H9 (cell line): ENCODE measurements at regions not wholly inside any gene's neighbourhood (a gene's known extent, or its start where the extent isn't known, plus 50 kb on each side); places are given as distances from the start of the nearest gene placed in this dataset.

Source experiments
- DNase-seq: peaks from one replicate; pipeline ENCODE4 v3.0.0-alpha.2; 2017
- H2AFZ ChIP-seq: one replicate; pipeline ENCODE4 v1.6.1; 2013; ENCODE audit warnings: mild to moderate bottlenecking, low read length, control low read depth, moderate library complexity
- H2AK5ac ChIP-seq: 2 replicates; pipeline ENCODE4 v1.6.1; 2013; ENCODE audit warnings: low read length, control low read depth, mixed read lengths; ENCODE audit not compliant: insufficient read length
- H2BK120ac ChIP-seq: one replicate; pipeline ENCODE4 v1.6.1; 2013; ENCODE audit warnings: low read depth, mild to moderate bottlenecking, low read length, control low read depth, inconsistent platforms; ENCODE audit not compliant: poor library complexity, severe bottlenecking
- H2BK12ac ChIP-seq: 2 replicates; pipeline ENCODE4 v1.6.1; 2013; ENCODE audit warnings: low read length, control low read depth, mixed read lengths, low read depth; ENCODE audit not compliant: insufficient read length
- H2BK15ac ChIP-seq: 2 replicates; pipeline ENCODE4 v1.6.1; 2013; ENCODE audit warnings: low read depth, low read length, control low read depth
- H2BK20ac ChIP-seq: one replicate; pipeline ENCODE4 v1.6.1; 2013; ENCODE audit warnings: low read depth, mild to moderate bottlenecking, low read length, control low read depth, inconsistent platforms; ENCODE audit not compliant: poor library complexity, severe bottlenecking
- H2BK5ac ChIP-seq: 2 replicates; pipeline ENCODE4 v1.6.1; 2013; ENCODE audit warnings: low read length, control low read depth, mixed read lengths; ENCODE audit not compliant: insufficient read length
- H3K14ac ChIP-seq: 2 replicates; pipeline ENCODE4 v1.6.1; 2013; ENCODE audit warnings: low read length, control low read depth; ENCODE audit not compliant: insufficient read depth
- H3K18ac ChIP-seq: 2 replicates; pipeline ENCODE4 v1.6.1; 2013; ENCODE audit warnings: low read depth, mild to moderate bottlenecking, mixed read lengths, low read length, control low read depth; ENCODE audit not compliant: insufficient read length
- H3K23ac ChIP-seq: 2 replicates; pipeline ENCODE4 v1.6.1; 2013; ENCODE audit warnings: low read length, control low read depth, mixed read lengths, low read depth; ENCODE audit not compliant: insufficient read length
- H3K23me2 ChIP-seq: 2 replicates; pipeline ENCODE4 v1.6.1; 2013; ENCODE audit warnings: low read depth, mild to moderate bottlenecking, mixed read lengths, low read length, control low read depth; ENCODE audit not compliant: insufficient read length, poor library complexity, severe bottlenecking
- H3K27ac ChIP-seq: 2 replicates; pipeline ENCODE4 v1.5.1; 2013; ENCODE audit warnings: low read length, control low read depth, mixed read lengths, low read depth; ENCODE audit not compliant: insufficient read length
- H3K27me3 ChIP-seq: 2 replicates; pipeline ENCODE4 v1.6.1; 2013; ENCODE audit warnings: low read length, control low read depth, inconsistent platforms; ENCODE audit not compliant: insufficient read depth
- H3K4ac ChIP-seq: 2 replicates; pipeline ENCODE4 v1.6.1; 2013; ENCODE audit warnings: low read depth, mild to moderate bottlenecking, control low read depth, inconsistent platforms, low read length, moderate library complexity
- H3K4me1 ChIP-seq: 2 replicates; pipeline ENCODE4 v1.6.1; 2013; ENCODE audit warnings: low read length, control low read depth, inconsistent platforms; ENCODE audit not compliant: insufficient read depth
- H3K4me2 ChIP-seq: 2 replicates; pipeline ENCODE4 v1.6.1; 2013; ENCODE audit warnings: low read length, control low read depth, mixed read lengths; ENCODE audit not compliant: insufficient read length, insufficient read depth
- H3K56ac ChIP-seq: 2 replicates; pipeline ENCODE4 v1.6.1; 2013; ENCODE audit warnings: low read depth, mild to moderate bottlenecking, mixed read lengths, low read length, control low read depth; ENCODE audit not compliant: insufficient read length
- H3K79me1 ChIP-seq: 2 replicates; pipeline ENCODE4 v1.6.1; 2013; ENCODE audit warnings: low read depth, mild to moderate bottlenecking, moderate library complexity, low read length, control low read depth, inconsistent platforms; ENCODE audit not compliant: insufficient read depth, poor library complexity, severe bottlenecking
- H3K79me2 ChIP-seq: 2 replicates; pipeline ENCODE4 v1.6.1; 2013; ENCODE audit warnings: low read length, control low read depth, inconsistent platforms; ENCODE audit not compliant: insufficient read depth
- H3K9ac ChIP-seq: 2 replicates; pipeline ENCODE4 v1.6.1; 2013; ENCODE audit warnings: low read length, control low read depth, mixed read lengths; ENCODE audit not compliant: insufficient read length; ENCODE audit errors: extremely low read depth
- H3K9me3 ChIP-seq: one replicate; pipeline ENCODE4 v1.6.1; 2013; ENCODE audit warnings: low read depth, low read length, inconsistent platforms; ENCODE audit not compliant: control insufficient read depth
- H3T11ph ChIP-seq: one replicate; pipeline ENCODE4 v1.6.1; 2013; ENCODE audit warnings: mild to moderate bottlenecking, low read length, control low read depth, inconsistent platforms
- H4K20me1 ChIP-seq: one replicate; pipeline ENCODE4 v1.6.1; 2013; ENCODE audit not compliant: control insufficient read depth, insufficient read length, insufficient read depth
- H4K5ac ChIP-seq: 2 replicates; pipeline ENCODE4 v1.6.1; 2013; ENCODE audit warnings: low read depth, mild to moderate bottlenecking, mixed read lengths, low read length, control low read depth; ENCODE audit not compliant: insufficient read length
- H4K8ac ChIP-seq: replicated peaks from 2 replicates; pipeline ENCODE4 v1.6.1; 2013; ENCODE audit warnings: low read length, control low read depth, mixed read lengths, low read depth; ENCODE audit not compliant: insufficient read length
- H4K91ac ChIP-seq: 2 replicates; pipeline ENCODE4 v1.6.1; 2013; ENCODE audit warnings: low read depth, mild to moderate bottlenecking, moderate library complexity, mixed read lengths, low read length, control low read depth; ENCODE audit not compliant: insufficient read length
- H3K27ac Mint-ChIP-seq, 3 experiments: 2 replicates in 2 of 3; 3 replicates in 1 of 3; pipeline ENCODE4 v1.8.0; 2020 to 2021; ENCODE audit warnings: mixed read lengths in 3 of 3, mild to moderate bottlenecking in 1 of 3, moderate library complexity in 1 of 3
- H3K27me3 Mint-ChIP-seq: 2 replicates; pipeline ENCODE4 v1.8.0; 2021; ENCODE audit warnings: low read depth, mild to moderate bottlenecking, moderate library complexity, mixed read lengths
- H3K36me3 Mint-ChIP-seq, 3 experiments: 2 replicates in 2 of 3; 3 replicates in 1 of 3; pipeline ENCODE4 v1.8.0; 2020 to 2021; ENCODE audit warnings: low read depth in 3 of 3, mixed read lengths in 3 of 3; ENCODE audit not compliant: insufficient read depth in 1 of 3
- H3K4me1 Mint-ChIP-seq, 2 experiments: 2 replicates each; pipeline ENCODE4 v1.8.0; 2020; ENCODE audit warnings: mixed read lengths in 2 of 2
- H3K4me3 Mint-ChIP-seq, 2 experiments: 2 replicates in 1 of 2; 3 replicates in 1 of 2; pipeline ENCODE4 v1.8.0; 2020 to 2021; ENCODE audit warnings: mild to moderate bottlenecking in 2 of 2, mixed read lengths in 2 of 2, moderate library complexity in 1 of 2
- H3K9me3 Mint-ChIP-seq, 2 experiments: 2 replicates in 1 of 2; 3 replicates in 1 of 2; pipeline ENCODE4 v1.8.0; 2020; ENCODE audit warnings: mild to moderate bottlenecking in 2 of 2, mixed read lengths in 2 of 2, moderate library complexity in 1 of 2
- WGBS: extraction: QIAGEN DNeasy Blood & Tissue Kit; methylation state at CpG from one replicate; pipeline ENCODE4 v1.1.7; 2013; ENCODE audit warnings: missing lambda C conversion rate, low lambda C conversion rate, mixed read lengths; ENCODE audit not compliant: insufficient read length; ENCODE audit errors: extremely low coverage; 5-methylcytosine and 5-hydroxymethylcytosine counted together
- TF ChIP-seq, protein P1 (sequence below): fragments of 200-600 bp; sonication (generic); conservative IDR thresholded peaks from 3 replicates; pipeline ENCODE4 v1.8.0; 2021; ENCODE audit warnings: antibody characterized with exemption, mild to moderate bottlenecking

DNA sequence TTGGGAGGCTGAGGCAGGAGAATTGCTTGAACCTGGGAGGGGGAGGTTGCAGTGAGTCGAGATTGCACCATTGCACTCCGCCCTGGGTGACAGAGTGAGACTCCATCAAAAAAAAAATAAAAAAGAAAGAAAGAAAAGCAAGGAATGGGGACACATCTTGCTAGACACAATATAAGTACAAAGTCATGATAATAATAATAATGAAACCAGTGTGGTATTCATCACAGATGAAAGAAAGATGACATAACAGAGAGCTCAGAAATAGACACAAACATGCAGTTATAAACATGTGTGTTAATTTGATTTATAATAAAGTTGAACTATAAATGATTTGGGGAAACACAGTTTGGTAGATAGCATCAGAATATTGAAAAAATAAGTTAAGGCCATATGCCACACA, 264.1 kb downstream of the SRGAP2C start:
- Histone ChIP-seq H3K9ac (no peak overlapping the region), H3K4me1 (no peaks in the 10 kb centered on the region), H2BK5ac (no peak overlapping the region), H3K79me2 (no peaks in the 10 kb centered on the region), H3K27me3 (no peaks in the 10 kb centered on the region), H3K4me2 (no peak overlapping the region), H2BK15ac (no peak overlapping the region), H3K18ac (no peak overlapping the region), H2BK120ac (no peak overlapping the region), H4K20me1 (no peaks in the 10 kb centered on the region), H4K91ac (no peak overlapping the region), H3K56ac (no peak overlapping the region), H2AFZ (no peak overlapping the region), H4K8ac (no peak overlapping the region), H3K4ac (no peak overlapping the region), H2BK12ac (no peak overlapping the region), H3K9me3 (no peaks in the 10 kb centered on the region), H2BK20ac (no peak overlapping the region), H3T11ph (no peak overlapping the region), H3K27ac (no peak overlapping the region), H4K5ac (no peak overlapping the region), H3K79me1 (no peaks in the 10 kb centered on the region), H3K23me2 (no peaks in the 10 kb centered on the region), H2AK5ac (no peak overlapping the region), H3K14ac (no peak overlapping the region), H3K23ac (no peak overlapping the region)
- Mint-ChIP-seq H3K4me3 (no peak overlapping the region), H3K27me3 (no peaks in the 10 kb centered on the region), H3K36me3 (no peaks in the 10 kb centered on the region), H3K27ac (no peak overlapping the region; a peak in 1 of 7 replicates), H3K4me1 (peaks cover 0 to 7% of the 10 kb centered on the region in 2 experiments; a peak in 2 of 4 replicates), H3K9me3 (no peaks in the 10 kb centered on the region; a peak in 1 of 5 replicates)
- no peak for DNase-seq
- TF ChIP-seq, protein P1, sequence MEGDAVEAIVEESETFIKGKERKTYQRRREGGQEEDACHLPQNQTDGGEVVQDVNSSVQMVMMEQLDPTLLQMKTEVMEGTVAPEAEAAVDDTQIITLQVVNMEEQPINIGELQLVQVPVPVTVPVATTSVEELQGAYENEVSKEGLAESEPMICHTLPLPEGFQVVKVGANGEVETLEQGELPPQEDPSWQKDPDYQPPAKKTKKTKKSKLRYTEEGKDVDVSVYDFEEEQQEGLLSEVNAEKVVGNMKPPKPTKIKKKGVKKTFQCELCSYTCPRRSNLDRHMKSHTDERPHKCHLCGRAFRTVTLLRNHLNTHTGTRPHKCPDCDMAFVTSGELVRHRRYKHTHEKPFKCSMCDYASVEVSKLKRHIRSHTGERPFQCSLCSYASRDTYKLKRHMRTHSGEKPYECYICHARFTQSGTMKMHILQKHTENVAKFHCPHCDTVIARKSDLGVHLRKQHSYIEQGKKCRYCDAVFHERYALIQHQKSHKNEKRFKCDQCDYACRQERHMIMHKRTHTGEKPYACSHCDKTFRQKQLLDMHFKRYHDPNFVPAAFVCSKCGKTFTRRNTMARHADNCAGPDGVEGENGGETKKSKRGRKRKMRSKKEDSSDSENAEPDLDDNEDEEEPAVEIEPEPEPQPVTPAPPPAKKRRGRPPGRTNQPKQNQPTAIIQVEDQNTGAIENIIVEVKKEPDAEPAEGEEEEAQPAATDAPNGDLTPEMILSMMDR = no peak
- no CpG with 5 or more reads among the region's 2 CpGs for WGBS
